B cell (primary cell): ENCODE measurements at regions not wholly inside any gene's neighbourhood (a gene's known extent, or its start where the extent isn't known, plus 50 kb on each side); places are given as distances from the start of the nearest gene placed in this dataset.

Source experiments
- EZH2 ChIP-seq: IDR thresholded peaks from 2 replicates; pipeline ENCODE4 v1.6.1; 2012; ENCODE audit warnings: borderline replicate concordance, low read depth, mild to moderate bottlenecking, moderate library complexity, low read length; ENCODE audit not compliant: insufficient read depth, poor library complexity, severe bottlenecking
- TF ChIP-seq, protein P1 (sequence below): fragments of 200-600 bp; IDR thresholded peaks from one replicate; pipeline ENCODE4 v1.8.0; 2022; ENCODE audit warnings: antibody characterized with exemption, mild to moderate bottlenecking

- TF ChIP-seq, protein P1, sequence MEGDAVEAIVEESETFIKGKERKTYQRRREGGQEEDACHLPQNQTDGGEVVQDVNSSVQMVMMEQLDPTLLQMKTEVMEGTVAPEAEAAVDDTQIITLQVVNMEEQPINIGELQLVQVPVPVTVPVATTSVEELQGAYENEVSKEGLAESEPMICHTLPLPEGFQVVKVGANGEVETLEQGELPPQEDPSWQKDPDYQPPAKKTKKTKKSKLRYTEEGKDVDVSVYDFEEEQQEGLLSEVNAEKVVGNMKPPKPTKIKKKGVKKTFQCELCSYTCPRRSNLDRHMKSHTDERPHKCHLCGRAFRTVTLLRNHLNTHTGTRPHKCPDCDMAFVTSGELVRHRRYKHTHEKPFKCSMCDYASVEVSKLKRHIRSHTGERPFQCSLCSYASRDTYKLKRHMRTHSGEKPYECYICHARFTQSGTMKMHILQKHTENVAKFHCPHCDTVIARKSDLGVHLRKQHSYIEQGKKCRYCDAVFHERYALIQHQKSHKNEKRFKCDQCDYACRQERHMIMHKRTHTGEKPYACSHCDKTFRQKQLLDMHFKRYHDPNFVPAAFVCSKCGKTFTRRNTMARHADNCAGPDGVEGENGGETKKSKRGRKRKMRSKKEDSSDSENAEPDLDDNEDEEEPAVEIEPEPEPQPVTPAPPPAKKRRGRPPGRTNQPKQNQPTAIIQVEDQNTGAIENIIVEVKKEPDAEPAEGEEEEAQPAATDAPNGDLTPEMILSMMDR, result no peak
- TF ChIP-seq EZH2, result no peak
These were observed 176.0 kb downstream of the CHST1 start for GRCh38 chr11:45489281-45489905.
